Fibroblast of lung (primary cell): ENCODE measurements at regions not wholly inside any gene's neighbourhood (a gene's known extent, or its start where the extent isn't known, plus 50 kb on each side); places are given as distances from the start of the nearest gene placed in this dataset.

ENCODE experiments used
- DNase-seq, 2 donors: peaks; one replicate each; pipeline versions ENCODE4 v3.0.0 to v3.0.0-alpha.2; 2010; ENCODE audit warnings: low read depth in 2 of 2
- H2AFZ ChIP-seq: 2 replicates; pipeline ENCODE4 v1.5.1; 2012; ENCODE audit warnings: low read length, control low read depth, inconsistent platforms
- H3K27ac ChIP-seq: 2 replicates; pipeline ENCODE4 v1.5.1; 2011; ENCODE audit warnings: low read length, control low read depth; ENCODE audit not compliant: insufficient read depth
- H3K27me3 ChIP-seq: 2 replicates; pipeline ENCODE4 v1.5.1; 2011; ENCODE audit warnings: mild to moderate bottlenecking, low read length; ENCODE audit not compliant: control insufficient read depth, insufficient read depth
- H3K36me3 ChIP-seq: 2 replicates; pipeline ENCODE4 v1.5.1; 2011; ENCODE audit warnings: low read length; ENCODE audit not compliant: control insufficient read depth, insufficient read depth
- H3K4me1 ChIP-seq: 2 replicates; pipeline ENCODE4 v1.5.1; 2011; ENCODE audit warnings: low read length; ENCODE audit not compliant: control insufficient read depth, insufficient read depth; ENCODE audit errors: extremely low read depth
- H3K4me2 ChIP-seq: 2 replicates; pipeline ENCODE4 v1.5.1; 2011; ENCODE audit warnings: low read length, control low read depth; ENCODE audit not compliant: insufficient read depth; ENCODE audit errors: extremely low read depth
- H3K4me3 ChIP-seq, 4 experiments: fragments of 200-600 bp in 1 of 4; sonication (generic) in 1 of 4; replicated peaks in 1 of 4; 2 replicates each; pipeline ENCODE4 v1.5.1; 2011 to 2016; ENCODE audit warnings: low read length in 4 of 4, low read depth in 3 of 4, mild to moderate bottlenecking in 3 of 4, control low read depth in 2 of 4, inconsistent platforms in 1 of 4, mixed read lengths in 1 of 4; ENCODE audit not compliant: insufficient read depth in 1 of 4; ENCODE audit errors: control extremely low read depth in 1 of 4
- H3K79me2 ChIP-seq: 2 replicates; pipeline ENCODE4 v1.5.1; 2012; ENCODE audit warnings: mild to moderate bottlenecking, low read length, inconsistent platforms; ENCODE audit not compliant: control insufficient read depth, insufficient read depth
- H3K9ac ChIP-seq: 2 replicates; pipeline ENCODE4 v1.5.1; 2011; ENCODE audit warnings: mild to moderate bottlenecking, low read length, control low read depth; ENCODE audit not compliant: insufficient read depth
- H3K9me3 ChIP-seq: 2 replicates; pipeline ENCODE4 v1.5.1; 2012; ENCODE audit warnings: low read depth, low read length; ENCODE audit not compliant: control insufficient read depth, insufficient read depth
- H4K20me1 ChIP-seq: 2 replicates; pipeline ENCODE4 v1.5.1; 2011; ENCODE audit warnings: low read length; ENCODE audit not compliant: control insufficient read depth, insufficient read depth; ENCODE audit errors: extremely low read depth
- CTCF ChIP-seq, 2 donors: IDR thresholded peaks in 1 of 2; conservative IDR thresholded peaks in 1 of 2; 1 replicate in 1 of 2; 2 replicates in 1 of 2; pipeline ENCODE4 v1.5.1; 2011 to 2012; ENCODE audit warnings: low read length in 2 of 2, control low read depth in 1 of 2, inconsistent platforms in 1 of 2, low read depth in 1 of 2, mild to moderate bottlenecking in 1 of 2
- EZH2 ChIP-seq: IDR thresholded peaks from 2 replicates; pipeline ENCODE4 v1.5.1; 2012; ENCODE audit warnings: low read length, control low read depth, mild to moderate bottlenecking; ENCODE audit errors: missing control alignments

DNA sequence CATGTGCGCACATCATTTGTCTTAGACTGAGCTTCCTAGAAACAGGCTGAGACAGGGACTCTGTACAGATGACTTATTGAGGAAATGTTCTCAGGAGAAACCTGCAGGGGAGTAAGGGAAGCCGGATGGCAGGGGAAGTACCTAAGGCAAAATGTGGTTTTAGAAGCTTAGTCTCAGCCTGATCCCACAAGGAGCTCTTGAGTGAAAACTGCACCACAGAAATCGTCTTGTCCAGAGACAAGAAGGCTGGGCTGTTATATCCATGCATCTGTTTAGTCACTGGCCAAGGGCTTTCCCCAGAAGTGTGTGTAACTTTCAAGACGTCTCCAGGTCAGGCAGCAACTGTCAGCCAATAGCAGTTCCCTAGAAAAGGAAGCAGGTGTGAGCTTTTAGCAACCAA lies 86.0 kb downstream of the FUNDC1 start:
- Histone ChIP-seq H3K4me1 (no peaks in the 10 kb centered on the region), H4K20me1 (no peaks in the 10 kb centered on the region), H3K9me3 (no peaks in the 10 kb centered on the region), H3K4me3 (no peak overlapping the region), H3K36me3 (no peaks in the 10 kb centered on the region), H3K27me3 (no peaks in the 10 kb centered on the region), H2AFZ (no peak overlapping the region), H3K9ac (no peak overlapping the region), H3K79me2 (no peaks in the 10 kb centered on the region), H3K4me2 (no peak overlapping the region), H3K27ac (no peak overlapping the region)
- TF ChIP-seq CTCF (conservative IDR thresholded peaks at IDR 0.05 in 1 of 2, IDR thresholded peaks at IDR 0.05 in 1 of 2; ENCODE audit: low read depth in 1 of 2, low read length in 2 of 2) (no peak), EZH2 (no peak)
- DNase-seq: no peak

DNA sequence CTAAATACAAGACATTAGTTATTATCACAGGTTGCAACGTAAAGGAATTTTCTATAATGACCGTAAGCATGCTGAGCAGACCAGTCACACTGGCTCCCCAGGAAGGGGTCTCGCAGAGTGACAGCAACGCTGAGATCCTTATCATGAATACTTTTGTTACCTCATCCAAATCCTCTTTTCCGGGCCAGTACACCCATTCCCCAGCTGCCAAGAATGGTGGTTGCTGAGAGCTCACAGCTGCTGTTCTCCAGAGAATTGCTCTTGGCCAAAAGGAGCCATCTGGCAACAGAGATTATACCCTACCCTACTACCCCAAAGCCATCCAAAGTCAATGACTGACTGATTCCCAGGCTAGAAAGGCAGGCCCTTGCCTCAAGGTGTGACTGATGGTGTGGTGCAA lies 91.6 kb downstream of the FUNDC1 start:
- Histone ChIP-seq H3K4me1 (no peaks in the 10 kb centered on the region), H3K9me3 (no peaks in the 10 kb centered on the region), H3K4me3 (no peak overlapping the region), H3K27ac (no peak overlapping the region), H3K36me3 (no peaks in the 10 kb centered on the region), H2AFZ (no peak overlapping the region), H4K20me1 (no peaks in the 10 kb centered on the region), H3K4me2 (no peak overlapping the region), H3K27me3 (no peaks in the 10 kb centered on the region), H3K9ac (no peak overlapping the region), H3K79me2 (no peaks in the 10 kb centered on the region)
- DNase-seq: no peak
- TF ChIP-seq EZH2 (no peak), CTCF (conservative IDR thresholded peaks at IDR 0.05 in 1 of 2, IDR thresholded peaks at IDR 0.05 in 1 of 2; ENCODE audit: low read depth in 1 of 2, low read length in 2 of 2) (no peak)

DNA sequence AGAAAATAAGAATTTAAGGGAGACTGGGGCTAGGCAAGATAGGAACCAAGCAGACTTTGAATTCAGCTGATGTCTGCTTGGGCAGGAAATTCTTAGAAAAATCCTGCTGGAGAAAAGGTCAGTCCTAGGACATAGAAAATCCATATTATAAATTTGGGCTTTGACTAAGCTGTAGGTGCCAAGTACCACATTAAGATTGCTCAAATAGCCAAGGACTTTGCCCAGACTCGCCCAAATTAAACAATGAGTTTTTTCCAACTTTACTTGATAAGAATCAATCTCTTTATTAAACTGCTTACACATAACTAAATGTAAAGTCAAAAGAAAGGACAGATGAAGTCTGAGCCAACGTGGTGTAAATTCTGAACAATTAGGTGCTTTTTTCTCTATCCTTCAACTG lies 95.4 kb downstream of the FUNDC1 start:
- DNase-seq: no peak
- no peaks in the 10 kb centered on the region for H4K20me1 ChIP-seq
- no peaks in the 10 kb centered on the region for H3K36me3 ChIP-seq
- no peaks in the 10 kb centered on the region for H3K9me3 ChIP-seq
- no peak overlapping the region for H3K27ac ChIP-seq
- no peak overlapping the region for H3K4me3 ChIP-seq
- no peaks in the 10 kb centered on the region for H3K27me3 ChIP-seq
- no peak overlapping the region for H3K4me2 ChIP-seq
- no peaks in the 10 kb centered on the region for H3K79me2 ChIP-seq
- no peaks in the 10 kb centered on the region for H3K4me1 ChIP-seq
- TF ChIP-seq EZH2 (no peak), CTCF (conservative IDR thresholded peaks at IDR 0.05 in 1 of 2, IDR thresholded peaks at IDR 0.05 in 1 of 2; ENCODE audit: low read depth in 1 of 2, low read length in 2 of 2) (no peak)
- no peak overlapping the region for H2AFZ ChIP-seq
- no peak overlapping the region for H3K9ac ChIP-seq
